ENCODE measurements at regions not wholly inside any gene's neighbourhood (a gene's known extent, or its start where the extent isn't known, plus 50 kb on each side); places are given as distances from the start of the nearest gene placed in this dataset.
"Not testable (repeated sequence)": the region's sequence is repeated elsewhere in the genome, so short reads cannot be mapped to it uniquely, and the experiment has no call there.

DNA sequence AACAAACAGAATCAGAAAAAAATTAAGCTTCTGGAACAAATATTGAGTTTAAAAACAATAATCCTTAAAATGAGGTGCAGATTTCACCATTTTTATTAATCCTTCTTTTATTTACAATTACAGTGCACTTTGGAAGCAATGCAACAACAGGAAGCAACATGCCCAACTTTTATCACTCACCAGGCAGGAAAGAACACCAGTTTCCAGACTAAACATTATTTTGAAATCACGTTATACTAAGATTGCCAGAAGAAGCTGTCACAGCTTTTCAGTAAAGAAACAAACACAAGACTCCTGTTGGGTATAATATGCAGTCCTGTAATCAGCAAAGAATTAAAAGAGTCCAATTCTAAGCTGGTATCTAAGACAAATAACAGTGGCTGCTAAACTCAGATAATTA, 137.9 kb upstream of the ZC3H15 start:
- POLR2A ChIA-PET = no interaction called here
- H3K27ac ChIP-seq (ENCODE audit: low read length) = no peak overlapping the region
- no peak for DNase-seq (ENCODE audit: low read depth, low spot score)
- no peaks in the 10 kb centered on the region; the same call in 1 of the 2 replicates for H3K4me1 ChIP-seq (ENCODE audit: control insufficient read depth, insufficient read depth, low read length)
- no peaks in the 10 kb centered on the region for H3K36me3 ChIP-seq (ENCODE audit: control insufficient read depth, insufficient read depth, low read length)
- H3K27me3 ChIP-seq (ENCODE audit: control insufficient read depth, insufficient read depth, low read length) = no peaks in the 10 kb centered on the region
- H3K9me3 ChIP-seq (ENCODE audit: control insufficient read depth, insufficient read depth, low read depth, low read length) = no peaks in the 10 kb centered on the region
- BruUV-seq (replicated peaks) = no TSS peak
- H3K4me3 ChIP-seq (ENCODE audit: low read depth in 2 of 2, low read length in 2 of 2) = no peak overlapping the region
- no peak for ATAC-seq
- TF ChIP-seq POLR2AphosphoS5 (IDR thresholded peaks at IDR 0.05; ENCODE audit: low read depth, low read length) = no peak
- no peak for TF ChIP-seq SIN3A (IDR thresholded peaks at IDR 0.05; ENCODE audit: borderline replicate concordance, insufficient read depth, low read depth, low read length)
- no peak for TF ChIP-seq TCF7L2 (IDR thresholded peaks at IDR 0.05; ENCODE audit: low read depth, low read length)
- TF ChIP-seq, protein P1, sequence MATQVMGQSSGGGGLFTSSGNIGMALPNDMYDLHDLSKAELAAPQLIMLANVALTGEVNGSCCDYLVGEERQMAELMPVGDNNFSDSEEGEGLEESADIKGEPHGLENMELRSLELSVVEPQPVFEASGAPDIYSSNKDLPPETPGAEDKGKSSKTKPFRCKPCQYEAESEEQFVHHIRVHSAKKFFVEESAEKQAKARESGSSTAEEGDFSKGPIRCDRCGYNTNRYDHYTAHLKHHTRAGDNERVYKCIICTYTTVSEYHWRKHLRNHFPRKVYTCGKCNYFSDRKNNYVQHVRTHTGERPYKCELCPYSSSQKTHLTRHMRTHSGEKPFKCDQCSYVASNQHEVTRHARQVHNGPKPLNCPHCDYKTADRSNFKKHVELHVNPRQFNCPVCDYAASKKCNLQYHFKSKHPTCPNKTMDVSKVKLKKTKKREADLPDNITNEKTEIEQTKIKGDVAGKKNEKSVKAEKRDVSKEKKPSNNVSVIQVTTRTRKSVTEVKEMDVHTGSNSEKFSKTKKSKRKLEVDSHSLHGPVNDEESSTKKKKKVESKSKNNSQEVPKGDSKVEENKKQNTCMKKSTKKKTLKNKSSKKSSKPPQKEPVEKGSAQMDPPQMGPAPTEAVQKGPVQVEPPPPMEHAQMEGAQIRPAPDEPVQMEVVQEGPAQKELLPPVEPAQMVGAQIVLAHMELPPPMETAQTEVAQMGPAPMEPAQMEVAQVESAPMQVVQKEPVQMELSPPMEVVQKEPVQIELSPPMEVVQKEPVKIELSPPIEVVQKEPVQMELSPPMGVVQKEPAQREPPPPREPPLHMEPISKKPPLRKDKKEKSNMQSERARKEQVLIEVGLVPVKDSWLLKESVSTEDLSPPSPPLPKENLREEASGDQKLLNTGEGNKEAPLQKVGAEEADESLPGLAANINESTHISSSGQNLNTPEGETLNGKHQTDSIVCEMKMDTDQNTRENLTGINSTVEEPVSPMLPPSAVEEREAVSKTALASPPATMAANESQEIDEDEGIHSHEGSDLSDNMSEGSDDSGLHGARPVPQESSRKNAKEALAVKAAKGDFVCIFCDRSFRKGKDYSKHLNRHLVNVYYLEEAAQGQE (IDR thresholded peaks at IDR 0.05; ENCODE audit: insufficient read depth in 1 of 2, low read depth in 2 of 2, low read length in 1 of 2) = no peak
- TF ChIP-seq, protein P2, sequence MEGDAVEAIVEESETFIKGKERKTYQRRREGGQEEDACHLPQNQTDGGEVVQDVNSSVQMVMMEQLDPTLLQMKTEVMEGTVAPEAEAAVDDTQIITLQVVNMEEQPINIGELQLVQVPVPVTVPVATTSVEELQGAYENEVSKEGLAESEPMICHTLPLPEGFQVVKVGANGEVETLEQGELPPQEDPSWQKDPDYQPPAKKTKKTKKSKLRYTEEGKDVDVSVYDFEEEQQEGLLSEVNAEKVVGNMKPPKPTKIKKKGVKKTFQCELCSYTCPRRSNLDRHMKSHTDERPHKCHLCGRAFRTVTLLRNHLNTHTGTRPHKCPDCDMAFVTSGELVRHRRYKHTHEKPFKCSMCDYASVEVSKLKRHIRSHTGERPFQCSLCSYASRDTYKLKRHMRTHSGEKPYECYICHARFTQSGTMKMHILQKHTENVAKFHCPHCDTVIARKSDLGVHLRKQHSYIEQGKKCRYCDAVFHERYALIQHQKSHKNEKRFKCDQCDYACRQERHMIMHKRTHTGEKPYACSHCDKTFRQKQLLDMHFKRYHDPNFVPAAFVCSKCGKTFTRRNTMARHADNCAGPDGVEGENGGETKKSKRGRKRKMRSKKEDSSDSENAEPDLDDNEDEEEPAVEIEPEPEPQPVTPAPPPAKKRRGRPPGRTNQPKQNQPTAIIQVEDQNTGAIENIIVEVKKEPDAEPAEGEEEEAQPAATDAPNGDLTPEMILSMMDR (IDR thresholded peaks at IDR 0.05) = no peak
- intact Hi-C loops (cut with micrococcal nuclease; ENCODE audit: unreplicated experiment) (no loop called here), in situ Hi-C loops (cut with HindIII; ENCODE audit: low pct_unique_long_range_greater_than_20kb, low sequenced_read_pairs) (no loop called here)
- CTCF ChIA-PET = no interaction called here

DNA sequence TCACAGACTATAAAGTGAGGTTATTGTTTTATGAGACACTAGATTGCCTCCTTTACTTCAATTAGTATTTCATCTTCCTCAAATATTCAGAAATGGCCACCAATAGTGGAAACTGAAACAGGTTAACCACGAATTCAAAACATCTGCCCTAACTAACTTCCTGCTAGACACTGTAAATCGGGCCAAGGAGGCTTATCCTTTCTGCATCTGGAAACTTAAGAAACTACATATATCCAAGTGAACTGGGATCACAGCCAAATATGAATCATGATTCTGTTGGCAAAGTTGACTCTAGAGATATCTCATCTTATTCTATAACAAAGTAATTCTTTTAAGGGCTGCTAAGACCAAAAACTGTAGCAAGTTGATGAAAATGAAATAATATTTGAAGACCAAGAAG, 136.6 kb upstream of the ZC3H15 start:
- intact Hi-C loops (cut with micrococcal nuclease; ENCODE audit: unreplicated experiment) (no loop called here), in situ Hi-C loops (cut with HindIII; ENCODE audit: low pct_unique_long_range_greater_than_20kb, low sequenced_read_pairs) (no loop called here)
- H3K4me3 ChIP-seq (ENCODE audit: low read depth in 2 of 2, low read length in 2 of 2) = no peak overlapping the region
- no peaks in the 10 kb centered on the region for H3K36me3 ChIP-seq (ENCODE audit: control insufficient read depth, insufficient read depth, low read length)
- BruUV-seq (replicated peaks) = no TSS peak
- no peak overlapping the region for H3K27ac ChIP-seq (ENCODE audit: low read length)
- ATAC-seq (peak; percentile 53; the same call in 1 of the 2 replicates), DNase-seq (ENCODE audit: low read depth, low spot score) (peak; percentile 15)
- no peaks in the 10 kb centered on the region for H3K9me3 ChIP-seq (ENCODE audit: control insufficient read depth, insufficient read depth, low read depth, low read length)
- ChIA-PET CTCF (no interaction called here), POLR2A (no interaction called here)
- no peaks in the 10 kb centered on the region for H3K27me3 ChIP-seq (ENCODE audit: control insufficient read depth, insufficient read depth, low read length)
- H3K4me1 ChIP-seq (ENCODE audit: control insufficient read depth, insufficient read depth, low read length) = no peaks in the 10 kb centered on the region; the same call in 1 of the 2 replicates
- TF ChIP-seq, protein P1 (IDR thresholded peaks at IDR 0.05; ENCODE audit: insufficient read depth in 1 of 2, low read depth in 2 of 2, low read length in 1 of 2) = no peak
- TF ChIP-seq, protein P2 (IDR thresholded peaks at IDR 0.05) = no peak
- TF ChIP-seq SIN3A (IDR thresholded peaks at IDR 0.05; ENCODE audit: borderline replicate concordance, insufficient read depth, low read depth, low read length) = no peak
- TF ChIP-seq POLR2AphosphoS5 (IDR thresholded peaks at IDR 0.05; ENCODE audit: low read depth, low read length) = no peak
- no peak for TF ChIP-seq TCF7L2 (IDR thresholded peaks at IDR 0.05; ENCODE audit: low read depth, low read length)

DNA sequence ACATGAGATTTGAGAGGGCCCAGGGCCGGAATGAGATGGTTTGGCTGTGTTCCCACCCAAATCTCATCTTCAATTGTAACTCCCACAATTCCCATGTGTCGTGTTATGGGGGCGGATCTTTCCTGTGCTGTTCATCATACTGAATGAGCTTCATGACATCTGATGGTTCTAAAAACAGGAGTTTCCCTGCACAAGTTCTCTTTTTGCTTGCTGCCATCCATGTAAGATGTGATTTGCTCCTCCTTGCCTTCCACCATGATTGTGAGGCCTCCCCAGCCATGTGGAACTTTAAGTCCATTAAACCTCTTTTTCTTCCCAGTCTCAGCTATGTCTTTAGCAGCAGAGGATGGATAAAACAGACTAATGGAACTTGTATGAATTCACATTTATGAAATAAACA, 131.9 kb upstream of the ZC3H15 start:
- BruUV-seq (replicated peaks); DNase-seq (ENCODE audit: low read depth, low spot score); intact Hi-C loops (cut with micrococcal nuclease; ENCODE audit: unreplicated experiment); in situ Hi-C loops (cut with HindIII; ENCODE audit: low pct_unique_long_range_greater_than_20kb, low sequenced_read_pairs); H3K9me3 ChIP-seq (ENCODE audit: control insufficient read depth, insufficient read depth, low read depth, low read length); H3K36me3 ChIP-seq (ENCODE audit: control insufficient read depth, insufficient read depth, low read length); H3K4me1 ChIP-seq (ENCODE audit: control insufficient read depth, insufficient read depth, low read length); ATAC-seq; H3K27me3 ChIP-seq (ENCODE audit: control insufficient read depth, insufficient read depth, low read length); H3K4me3 ChIP-seq (ENCODE audit: low read depth in 2 of 2, low read length in 2 of 2); POLR2A ChIA-PET; CTCF ChIA-PET; H3K27ac ChIP-seq (ENCODE audit: low read length): not testable (repeated sequence)

Measured in Panc1 (cell line).